SK-N-SH (cell line): ENCODE measurements at regions not wholly inside any gene's neighbourhood (a gene's known extent, or its start where the extent isn't known, plus 50 kb on each side); places are given as distances from the start of the nearest gene placed in this dataset.
"Not testable (repeated sequence)": the region's sequence is repeated elsewhere in the genome, so short reads cannot be mapped to it uniquely, and the experiment has no call there.

Experiments used
- CTCF ChIA-PET: fragments of 300-600, 350-600 bp; formaldehyde crosslinking; extraction: SDS; loops from one replicate; lab custom pipeline; 2021; lab: Yijun Ruan, JAX
- POLR2A ChIA-PET: fragments of 350-600 bp; sonication (Branson Sonifier 250); formaldehyde crosslinking; extraction: SDS; loops from one replicate; lab custom pipeline; 2020; ENCODE audit warnings: antibody characterized with exemption, inconsistent platforms; lab: Yijun Ruan, JAX
- DNase-seq: peaks from one replicate; pipeline ENCODE4 v3.0.0; 2012
- H2AFZ ChIP-seq: fragments of 200-600 bp; sonication (generic); 2 replicates; pipeline ENCODE4 v1.8.1; 2016; ENCODE audit warnings: antibody characterized with exemption, mild to moderate bottlenecking, low read depth
- H3F3A ChIP-seq: fragments of 200-600 bp; sonication (generic); replicated peaks from 2 replicates; pipeline ENCODE3; 2016; ENCODE audit warnings: antibody characterized with exemption, mild to moderate bottlenecking; ENCODE audit not compliant: insufficient read depth
- H3K27ac ChIP-seq, 2 experiments: fragments of 200-500 bp in 1 of 2; fragments of 200-600 bp in 1 of 2; sonication (Bioruptor generic) in 1 of 2; sonication (generic), shearing (Covaris generic) in 1 of 2; 2 replicates each; pipeline versions ENCODE4 v1.5.1 to v1.6.1; 2014 to 2016; ENCODE audit warnings: low read depth in 2 of 2, inconsistent platforms in 1 of 2, low read length in 1 of 2, mild to moderate bottlenecking in 1 of 2, mixed read lengths in 1 of 2
- H3K27me3 ChIP-seq: fragments of 200-600 bp; sonication (generic), shearing (Covaris generic); 2 replicates; pipeline ENCODE4 v1.6.1; 2016; ENCODE audit warnings: mixed run types; ENCODE audit not compliant: insufficient read depth
- H3K36me3 ChIP-seq, 2 experiments: fragments of 200-500 bp in 1 of 2; fragments of 200-600 bp in 1 of 2; sonication (Bioruptor generic) in 1 of 2; sonication (generic) in 1 of 2; replicated peaks in 1 of 2; 2 replicates each; pipeline versions ENCODE3 to v1.5.1; 2014 to 2016; ENCODE audit warnings: low read length in 1 of 2, mild to moderate bottlenecking in 1 of 2; ENCODE audit not compliant: insufficient read depth in 2 of 2, control insufficient read depth in 1 of 2
- H3K4me1 ChIP-seq, 2 experiments: fragments of 200-500 bp in 1 of 2; fragments of 200-600 bp in 1 of 2; sonication (Bioruptor generic) in 1 of 2; sonication (generic), shearing (Covaris generic) in 1 of 2; 2 replicates each; pipeline versions ENCODE4 v1.5.1 to v1.6.1; 2014 to 2016; ENCODE audit warnings: low read depth in 1 of 2, low read length in 1 of 2, mixed run types in 1 of 2; ENCODE audit not compliant: insufficient read depth in 2 of 2, control insufficient read depth in 1 of 2
- H3K4me2 ChIP-seq: fragments of 200-600 bp; sonication (generic), shearing (Covaris generic); 2 replicates; pipeline ENCODE4 v1.6.1; 2017; ENCODE audit warnings: mixed run types
- H3K4me3 ChIP-seq, 2 experiments: fragments of 200-500 bp in 1 of 2; fragments of 200-600 bp in 1 of 2; sonication (Bioruptor generic) in 1 of 2; sonication (generic), shearing (Covaris generic) in 1 of 2; 2 replicates each; pipeline versions ENCODE4 v1.5.1 to v1.8.1; 2014 to 2016; ENCODE audit warnings: low read depth in 2 of 2, inconsistent platforms in 1 of 2, low read length in 1 of 2, mild to moderate bottlenecking in 1 of 2, mixed read lengths in 1 of 2, moderate library complexity in 1 of 2
- H3K79me2 ChIP-seq: fragments of 200-600 bp; sonication (generic); 2 replicates; pipeline ENCODE4 v1.8.1; 2017; ENCODE audit warnings: mild to moderate bottlenecking; ENCODE audit not compliant: insufficient read depth
- H3K9ac ChIP-seq: fragments of 200-600 bp; sonication (generic); 2 replicates; pipeline ENCODE4 v1.6.1; 2017; ENCODE audit warnings: mixed run types
- H3K9me2 ChIP-seq: fragments of 200-600 bp; sonication (generic); 2 replicates; pipeline ENCODE4 v1.6.1; 2017; ENCODE audit warnings: mixed run types
- H3K9me3 ChIP-seq: fragments of 200-600 bp; sonication (generic); 2 replicates; pipeline ENCODE4 v1.6.1; 2017; ENCODE audit warnings: mixed run types, mild to moderate bottlenecking, moderate library complexity
- H4K20me1 ChIP-seq: fragments of 200-600 bp; sonication (generic); 2 replicates; pipeline ENCODE4 v1.6.1; 2017; ENCODE audit warnings: mild to moderate bottlenecking, mixed run types; ENCODE audit not compliant: insufficient read depth
- CTCF ChIP-seq: fragments of 200-600 bp; sonication (generic); IDR thresholded peaks from 2 replicates; pipeline ENCODE4 v1.6.1; 2017; ENCODE audit warnings: antibody characterized with exemption, mild to moderate bottlenecking, moderate library complexity
- ELF1 ChIP-seq: IDR thresholded peaks from 2 replicates; pipeline ENCODE4 v1.4.0; 2012
- EP300 ChIP-seq, 2 experiments: IDR thresholded peaks; 2 replicates each; pipeline versions ENCODE4 v1.4.0 to v1.6.1; 2012; ENCODE audit warnings: borderline replicate concordance in 1 of 2, low read depth in 1 of 2, low read length in 1 of 2
- EZH2phosphoT487 ChIP-seq: fragments of 200-600 bp; sonication (generic); IDR thresholded peaks from 2 replicates; pipeline ENCODE4 v1.6.1; 2017; ENCODE audit warnings: low read depth, mixed run types, mild to moderate bottlenecking, antibody characterized with exemption, moderate library complexity, borderline replicate concordance
- FOSL2 ChIP-seq: IDR thresholded peaks from 2 replicates; pipeline ENCODE4 v1.4.0; 2012; ENCODE audit warnings: low read depth, mild to moderate bottlenecking, moderate library complexity, borderline replicate concordance
- FOXM1 ChIP-seq: IDR thresholded peaks from 2 replicates; pipeline ENCODE4 v1.4.0; 2012; ENCODE audit warnings: low read depth, mild to moderate bottlenecking
- GABPA ChIP-seq: IDR thresholded peaks from 2 replicates; pipeline ENCODE4 v1.4.0; 2012; ENCODE audit warnings: low read depth, mild to moderate bottlenecking
- GATA2 ChIP-seq: sonication (generic); formaldehyde crosslinking; IDR thresholded peaks from 2 replicates; pipeline ENCODE4 v1.5.0; 2020; ENCODE audit warnings: mild to moderate bottlenecking, missing genetic modification reagents
- JUND ChIP-seq: IDR thresholded peaks from 2 replicates; pipeline ENCODE4 v1.4.0; 2012
- MAX ChIP-seq: IDR thresholded peaks from 2 replicates; pipeline ENCODE4 v1.4.0; 2012; ENCODE audit warnings: low read depth
- MXI1 ChIP-seq: IDR thresholded peaks from 2 replicates; pipeline ENCODE4 v1.6.1; 2012; ENCODE audit warnings: mild to moderate bottlenecking, low read depth, low read length, improper control_type of control experiment
- NFIC ChIP-seq: IDR thresholded peaks from 2 replicates; pipeline ENCODE4 v1.4.0; 2012; ENCODE audit warnings: borderline replicate concordance
- POLR2AphosphoS5 ChIP-seq: IDR thresholded peaks from 2 replicates; pipeline ENCODE4 v1.6.1; 2012; ENCODE audit warnings: low read depth, low read length
- RCOR1 ChIP-seq: fragments of 150-350 bp; IDR thresholded peaks from 2 replicates; pipeline ENCODE4 v1.6.1; 2017; ENCODE audit warnings: antibody characterized with exemption, low read length
- RFX5 ChIP-seq: IDR thresholded peaks from 2 replicates; pipeline ENCODE4 v1.6.1; 2012; ENCODE audit warnings: mild to moderate bottlenecking, improper control_type of control experiment, low read length
- RXRA ChIP-seq: IDR thresholded peaks from 2 replicates; pipeline ENCODE4 v1.4.0; 2012; ENCODE audit warnings: low read depth, mild to moderate bottlenecking, borderline replicate concordance
- TEAD4 ChIP-seq: IDR thresholded peaks from 2 replicates; pipeline ENCODE4 v1.4.0; 2012; ENCODE audit warnings: mild to moderate bottlenecking, borderline replicate concordance; ENCODE audit not compliant: insufficient read depth
- USF2 ChIP-seq: fragments of 150-350 bp; IDR thresholded peaks from 2 replicates; pipeline ENCODE4 v1.6.1; 2017; ENCODE audit warnings: antibody characterized with exemption, low read length, low read depth, borderline replicate concordance
- YY1 ChIP-seq: IDR thresholded peaks from 2 replicates; pipeline ENCODE4 v1.4.0; 2012; ENCODE audit warnings: low read depth, mild to moderate bottlenecking
- WGBS: methylation state at CpG from one replicate; pipeline ENCODE4 v1.1.6; 2017; ENCODE audit warnings: low lambda C conversion rate; 5-methylcytosine and 5-hydroxymethylcytosine counted together
- TF ChIP-seq, protein P1 (sequence below): fragments of 150-350 bp; IDR thresholded peaks from 2 replicates; pipeline ENCODE4 v1.6.1; 2016; ENCODE audit warnings: mild to moderate bottlenecking, low read depth, low read length

DNA sequence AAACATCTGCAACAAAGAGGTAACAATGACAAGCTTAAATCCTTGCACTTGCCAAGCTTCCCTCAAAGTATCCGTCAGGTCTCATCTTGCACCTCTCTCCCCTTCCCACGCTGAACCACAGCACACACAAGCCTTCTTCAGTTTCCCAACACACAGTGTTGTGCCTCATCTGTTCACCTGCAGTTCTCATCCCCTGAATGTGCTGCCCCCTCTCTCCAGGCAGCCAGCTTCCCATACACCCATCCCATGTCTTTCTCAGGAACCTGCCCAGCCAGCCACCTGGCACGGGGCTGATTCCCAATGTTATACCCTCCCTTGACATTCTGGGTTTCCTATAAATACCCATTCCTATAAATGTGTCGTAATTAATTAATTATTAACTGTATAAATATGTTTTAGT is 314.8 kb downstream of the PRELID2 start:
- Histone ChIP-seq H4K20me1 (no peaks in the 10 kb centered on the region), H3K27me3 (no peaks in the 10 kb centered on the region), H3K9me2 (no peaks in the 10 kb centered on the region), H3K4me1 (peaks cover 0 to 6% of the 10 kb centered on the region in 2 experiments; a peak in 1 of 4 replicates), H3K9me3 (no peaks in the 10 kb centered on the region), H3K27ac (no peak overlapping the region), H3F3A (no peaks in the 10 kb centered on the region), H2AFZ (no peak overlapping the region), H3K4me3 (no peak overlapping the region), H3K4me2 (no peak overlapping the region), H3K36me3 (no peaks in the 10 kb centered on the region), H3K9ac (no peak overlapping the region), H3K79me2 (no peaks in the 10 kb centered on the region)
- CTCF ChIA-PET: no interaction called here
- 68% methylated on average over 4 of the region's 4 CpGs for WGBS
- no peak for TF ChIP-seq ELF1
- no peak for TF ChIP-seq USF2
- TF ChIP-seq POLR2AphosphoS5: no peak
- no peak for TF ChIP-seq GATA2 (CRISPR knock-in tag)
- TF ChIP-seq FOSL2: no peak
- TF ChIP-seq NFIC: no peak
- no peak for TF ChIP-seq MXI1
- TF ChIP-seq YY1: no peak
- TF ChIP-seq EZH2phosphoT487: no peak
- TF ChIP-seq TEAD4: no peak
- TF ChIP-seq GABPA: no peak
- TF ChIP-seq FOXM1: no peak
- TF ChIP-seq RFX5: no peak
- no peak for TF ChIP-seq RXRA
- TF ChIP-seq RCOR1: no peak
- no peak for TF ChIP-seq MAX
- TF ChIP-seq EP300 (IDR thresholded peaks at IDR 0.05; ENCODE audit: borderline replicate concordance in 1 of 2, low read depth in 1 of 2, low read length in 1 of 2): no peak
- TF ChIP-seq, protein P1, sequence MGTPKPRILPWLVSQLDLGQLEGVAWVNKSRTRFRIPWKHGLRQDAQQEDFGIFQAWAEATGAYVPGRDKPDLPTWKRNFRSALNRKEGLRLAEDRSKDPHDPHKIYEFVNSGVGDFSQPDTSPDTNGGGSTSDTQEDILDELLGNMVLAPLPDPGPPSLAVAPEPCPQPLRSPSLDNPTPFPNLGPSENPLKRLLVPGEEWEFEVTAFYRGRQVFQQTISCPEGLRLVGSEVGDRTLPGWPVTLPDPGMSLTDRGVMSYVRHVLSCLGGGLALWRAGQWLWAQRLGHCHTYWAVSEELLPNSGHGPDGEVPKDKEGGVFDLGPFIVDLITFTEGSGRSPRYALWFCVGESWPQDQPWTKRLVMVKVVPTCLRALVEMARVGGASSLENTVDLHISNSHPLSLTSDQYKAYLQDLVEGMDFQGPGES: no peak
- TF ChIP-seq JUND: no peak
- TF ChIP-seq CTCF: no peak
- POLR2A ChIA-PET: no interaction called here
- no peak for DNase-seq

GRCh38 chr5:145517588-145517987 is 317.6 kb downstream of the PRELID2 start:
- H3K9ac ChIP-seq, H3K36me3 ChIP-seq, DNase-seq, H3K9me2 ChIP-seq, H3K9me3 ChIP-seq, H4K20me1 ChIP-seq, CTCF ChIA-PET, H3K79me2 ChIP-seq, H3K27me3 ChIP-seq, H2AFZ ChIP-seq, H3K27ac ChIP-seq, H3K4me1 ChIP-seq, H3F3A ChIP-seq, POLR2A ChIA-PET, H3K4me2 ChIP-seq, H3K4me3 ChIP-seq: not testable (repeated sequence)
